Skeletal muscle satellite cell (primary cell): ENCODE measurements at regions not wholly inside any gene's neighbourhood (a gene's known extent, or its start where the extent isn't known, plus 50 kb on each side); places are given as distances from the start of the nearest gene placed in this dataset.

Experiments
- H3K27me3 ChIP-seq: 2 replicates; pipeline ENCODE4 v1.7.0; 2013; ENCODE audit warnings: low read length; ENCODE audit not compliant: control insufficient read depth, insufficient read depth
- H3K36me3 ChIP-seq: 2 replicates; pipeline ENCODE4 v1.7.0; 2013; ENCODE audit warnings: mild to moderate bottlenecking, control low read depth, low read length; ENCODE audit not compliant: insufficient read depth
- H3K4me1 ChIP-seq: 2 replicates; pipeline ENCODE4 v1.7.0; 2013; ENCODE audit warnings: low read length; ENCODE audit not compliant: control insufficient read depth, insufficient read depth
- H3K4me2 ChIP-seq: 2 replicates; pipeline ENCODE4 v1.7.0; 2013; ENCODE audit warnings: mild to moderate bottlenecking, low read length
- H3K4me3 ChIP-seq: 2 replicates; pipeline ENCODE4 v1.7.0; 2013; ENCODE audit warnings: low read length
- H3K9ac ChIP-seq: 2 replicates; pipeline ENCODE4 v1.7.0; 2013; ENCODE audit warnings: mild to moderate bottlenecking, low read depth, low read length, moderate library complexity
- H3K9me3 ChIP-seq: replicated peaks from 2 replicates; pipeline ENCODE4 v1.7.0; 2013; ENCODE audit warnings: mild to moderate bottlenecking, control low read depth, low read length

GRCh38 chr1:10909697-10910680 lies 102.5 kb upstream of the TARDBP start:
- Histone ChIP-seq H3K36me3 (no peaks in the 10 kb centered on the region), H3K9ac (no peak overlapping the region)

GRCh38 chr1:10910681-10911489 lies 101.6 kb upstream of the TARDBP start:
- peaks cover 59% of the 10 kb centered on the region for H3K27me3 ChIP-seq
- no peak overlapping the region for H3K9ac ChIP-seq
- H3K4me1 ChIP-seq: no peaks in the 10 kb centered on the region
- H3K36me3 ChIP-seq: no peaks in the 10 kb centered on the region
- no peaks in the 10 kb centered on the region for H3K9me3 ChIP-seq
- H3K4me2 ChIP-seq: no peak overlapping the region
- no peak overlapping the region for H3K4me3 ChIP-seq

More at GRCh38 chr1:10909697-10910680, 102.5 kb upstream of the TARDBP start:
- Histone ChIP-seq H3K4me3 (no peak overlapping the region), H3K4me2 (no peak overlapping the region), H3K9me3 (no peaks in the 10 kb centered on the region), H3K4me1 (no peaks in the 10 kb centered on the region), H3K27me3 (peaks cover 60% of the 10 kb centered on the region)

DNA sequence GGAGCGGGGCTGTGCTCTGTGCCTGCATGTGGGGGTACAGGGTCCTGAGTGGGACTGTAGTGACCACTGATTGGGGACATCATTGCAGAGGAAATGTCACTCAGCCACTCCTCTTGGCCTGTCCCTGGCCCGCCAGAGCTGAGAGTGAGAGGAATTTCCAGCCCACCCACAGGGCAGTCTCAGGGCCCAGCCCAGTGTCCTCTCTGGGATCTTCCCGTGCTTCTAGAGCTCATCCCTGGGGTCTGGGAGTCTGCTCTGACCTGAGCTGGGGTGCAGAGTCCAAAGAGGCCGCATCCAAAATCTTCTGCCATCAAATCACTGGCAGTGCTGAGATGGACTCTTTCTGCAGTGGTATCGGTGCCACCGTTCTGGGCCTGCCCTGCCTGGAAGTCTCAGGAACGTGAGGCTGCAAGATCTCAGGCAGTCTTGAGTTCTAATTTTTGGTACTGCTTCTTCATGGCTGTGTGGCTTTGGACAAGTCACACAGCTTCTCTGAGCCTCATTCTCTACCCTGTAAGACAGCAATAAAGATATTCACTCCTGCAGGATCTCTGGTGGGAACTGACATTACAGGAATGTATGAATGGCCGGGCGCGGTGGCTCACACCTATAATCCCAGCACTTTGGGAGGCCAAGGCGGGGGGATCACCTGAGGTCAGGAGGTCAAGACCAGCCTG lies 100.8 kb upstream of the TARDBP start:
- Histone ChIP-seq H3K9me3 (no peaks in the 10 kb centered on the region), H3K4me1 (no peaks in the 10 kb centered on the region), H3K27me3 (peaks cover 52% of the 10 kb centered on the region), H3K36me3 (no peaks in the 10 kb centered on the region), H3K9ac (no peak overlapping the region), H3K4me2 (no peak overlapping the region), H3K4me3 (no peak overlapping the region)

DNA sequence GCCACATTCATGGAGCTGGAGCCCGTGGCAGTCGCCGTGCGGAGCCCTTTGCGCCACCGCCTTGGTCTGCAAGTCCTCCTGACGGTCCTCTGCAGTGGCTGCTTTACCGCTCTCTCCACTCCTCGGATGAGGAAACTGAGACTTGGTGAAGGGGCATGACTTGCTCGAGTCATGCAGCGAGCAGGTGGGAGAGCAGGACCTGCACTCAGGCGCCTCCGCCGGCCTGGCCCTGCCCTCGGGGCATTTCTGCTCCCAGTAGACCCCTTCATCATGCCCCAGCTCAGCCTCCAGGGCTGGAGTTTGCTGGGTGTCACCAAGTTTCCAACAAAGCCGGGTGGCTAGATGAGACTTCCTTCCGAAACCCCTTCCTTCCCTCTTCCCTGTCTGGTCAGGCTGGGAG lies 100.0 kb upstream of the TARDBP start:
- Histone ChIP-seq H3K27me3 (peaks cover 52% of the 10 kb centered on the region), H3K4me2 (no peak overlapping the region), H3K4me3 (no peak overlapping the region), H3K4me1 (no peaks in the 10 kb centered on the region), H3K36me3 (no peaks in the 10 kb centered on the region), H3K9ac (no peak overlapping the region), H3K9me3 (no peaks in the 10 kb centered on the region)

GRCh38 chr1:10914056-10914455 lies 98.4 kb upstream of the TARDBP start:
- no peaks in the 10 kb centered on the region for H3K36me3 ChIP-seq
- peaks cover 56% of the 10 kb centered on the region for H3K27me3 ChIP-seq
- H3K4me2 ChIP-seq: no peak overlapping the region
- no peaks in the 10 kb centered on the region for H3K9me3 ChIP-seq
- no peaks in the 10 kb centered on the region for H3K4me1 ChIP-seq
- H3K9ac ChIP-seq: no peak overlapping the region
- no peak overlapping the region for H3K4me3 ChIP-seq

GRCh38 chr1:10915594-10915993 lies 96.9 kb upstream of the TARDBP start:
- Histone ChIP-seq H3K4me2 (no peak overlapping the region), H3K4me1 (no peaks in the 10 kb centered on the region), H3K27me3 (peaks cover 51% of the 10 kb centered on the region), H3K4me3 (no peak overlapping the region), H3K9ac (no peak overlapping the region), H3K9me3 (no peaks in the 10 kb centered on the region), H3K36me3 (no peaks in the 10 kb centered on the region)

- H3K9ac ChIP-seq: no peak overlapping the region
- peaks cover 48% of the 10 kb centered on the region for H3K27me3 ChIP-seq
- H3K36me3 ChIP-seq: no peaks in the 10 kb centered on the region
- no peak overlapping the region for H3K4me3 ChIP-seq
- H3K4me1 ChIP-seq: no peaks in the 10 kb centered on the region
- H3K9me3 ChIP-seq: no peaks in the 10 kb centered on the region
- no peak overlapping the region for H3K4me2 ChIP-seq
Observed at GRCh38 chr1:10916311-10916710, 96.1 kb upstream of the TARDBP start.

DNA sequence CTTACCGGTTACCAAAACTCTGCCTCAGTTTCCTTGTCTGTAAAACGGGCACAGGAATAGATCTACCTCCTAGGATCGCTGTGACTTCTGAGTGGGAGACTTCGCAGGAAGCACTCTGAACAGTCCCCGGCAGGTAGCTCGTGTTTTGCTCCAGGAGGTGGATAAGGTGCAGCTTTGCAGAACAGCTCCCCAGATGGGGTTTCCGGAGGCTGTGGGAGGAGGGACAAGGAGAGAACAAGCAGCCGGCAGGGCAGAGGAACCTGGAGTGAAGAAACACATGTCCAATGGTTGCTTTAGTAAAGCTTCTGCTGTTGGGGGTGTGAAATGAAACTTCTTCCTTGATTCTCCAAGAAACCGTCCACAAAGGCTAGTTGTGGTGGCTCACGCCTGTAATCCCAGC lies 95.5 kb upstream of the TARDBP start:
- no peak overlapping the region for H3K9ac ChIP-seq
- no peaks in the 10 kb centered on the region for H3K9me3 ChIP-seq
- no peaks in the 10 kb centered on the region for H3K4me1 ChIP-seq
- H3K36me3 ChIP-seq: no peaks in the 10 kb centered on the region
- H3K27me3 ChIP-seq: peaks cover 45% of the 10 kb centered on the region
- no peak overlapping the region for H3K4me3 ChIP-seq
- H3K4me2 ChIP-seq: no peak overlapping the region

DNA sequence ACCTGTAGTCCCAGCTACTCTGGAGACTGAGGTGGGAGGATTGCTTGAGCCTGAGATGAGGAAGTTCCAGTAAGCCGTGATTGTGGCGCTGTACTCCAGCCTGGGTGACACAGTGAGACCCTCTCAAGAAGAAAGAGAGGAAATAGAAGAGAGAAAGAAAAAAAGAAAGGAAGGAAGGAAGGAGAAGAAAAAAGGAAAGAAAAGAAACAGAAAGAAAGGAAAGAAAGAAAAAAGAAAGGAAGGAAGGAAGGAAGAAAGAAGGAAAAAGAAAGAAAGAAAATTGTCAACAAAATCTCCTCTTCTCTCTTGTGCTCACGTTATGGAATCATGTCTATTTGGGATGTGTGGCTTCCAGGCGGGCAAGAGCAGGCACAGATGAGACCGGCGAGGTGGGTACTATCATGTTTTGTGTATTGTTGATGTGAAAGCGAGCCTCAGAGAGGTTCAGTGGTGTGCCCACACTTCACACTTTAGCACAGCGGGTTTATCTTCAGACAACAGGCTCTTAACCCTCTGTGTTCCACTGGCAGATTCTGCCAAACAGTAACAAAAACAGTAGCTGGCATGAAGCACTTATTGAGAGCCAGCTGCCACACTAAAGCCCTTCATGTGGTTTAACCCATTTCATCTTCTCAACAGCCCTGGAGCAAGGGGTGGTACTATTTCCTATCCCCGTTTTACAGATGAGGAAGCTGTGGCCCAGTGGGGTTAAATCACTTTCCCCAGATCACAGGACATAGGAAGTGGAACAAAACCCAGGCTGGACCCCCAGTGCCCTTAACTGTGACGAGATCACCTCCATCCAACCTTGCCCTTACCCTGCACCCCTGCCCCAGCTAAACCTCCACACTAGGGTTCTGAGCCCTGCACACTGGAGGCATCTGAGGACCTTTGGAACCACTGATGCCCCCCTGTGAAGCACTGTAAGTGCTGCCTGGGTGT lies 94.7 kb upstream of the TARDBP start:
- Histone ChIP-seq H3K4me3 (no peak overlapping the region), H3K4me1 (no peaks in the 10 kb centered on the region), H3K4me2 (no peak overlapping the region), H3K27me3 (peaks cover 39% of the 10 kb centered on the region), H3K9ac (no peak overlapping the region), H3K36me3 (no peaks in the 10 kb centered on the region), H3K9me3 (no peaks in the 10 kb centered on the region)

- Histone ChIP-seq H3K4me3 (no peak overlapping the region), H3K36me3 (no peaks in the 10 kb centered on the region), H3K27me3 (peaks cover 34% of the 10 kb centered on the region), H3K9ac (no peak overlapping the region), H3K4me2 (no peak overlapping the region), H3K9me3 (no peaks in the 10 kb centered on the region), H3K4me1 (no peaks in the 10 kb centered on the region)
Observed at GRCh38 chr1:10918531-10918930, 93.9 kb upstream of the TARDBP start.
